ENCODE measurements at regions not wholly inside any gene's neighbourhood (a gene's known extent, or its start where the extent isn't known, plus 50 kb on each side); places are given as distances from the start of the nearest gene placed in this dataset.

GRCh38 chr5:97991236-97991635, 782.2 kb upstream of the RGMB start:
- Histone ChIP-seq H2BK15ac (ENCODE audit: low read length) (no peak overlapping the region), H3K9me3 (ENCODE audit: insufficient read depth in 2 of 2, low read depth in 1 of 2, low read length in 1 of 2) (no peaks in the 10 kb centered on the region; a peak in 1 of 4 replicates), H3K23me2 (ENCODE audit: low read depth, low read length) (no peaks in the 10 kb centered on the region), H2BK20ac (ENCODE audit: low read length) (no peak overlapping the region), H2AK5ac (ENCODE audit: low read depth, low read length) (no peak overlapping the region), H3K27me3 (replicated peaks in 1 of 4; ENCODE audit: control insufficient read depth in 3 of 4, extremely low read depth in 1 of 4, insufficient read depth in 3 of 4, low read length in 3 of 4) (no peaks in the 10 kb centered on the region), H4K8ac (ENCODE audit: extremely low read depth, insufficient read depth, low read length) (no peak overlapping the region), H3K79me1 (ENCODE audit: low read depth, low read length) (no peaks in the 10 kb centered on the region), H2AFZ (ENCODE audit: low read length) (no peak overlapping the region), H4K20me1 (replicated peaks in 1 of 2; ENCODE audit: control insufficient read depth in 1 of 2, insufficient read depth in 2 of 2, low read length in 2 of 2) (no peaks in the 10 kb centered on the region), H3K27ac (ENCODE audit: low read depth, low read length) (no peak overlapping the region), H3K9ac (replicated peaks in 1 of 4; ENCODE audit: extremely low read depth in 1 of 4, low read depth in 3 of 4, low read length in 3 of 4) (no peak overlapping the region), H3K4me2 (ENCODE audit: insufficient read depth in 1 of 2, low read depth in 2 of 2, low read length in 2 of 2) (no peak overlapping the region), H4K91ac (replicated peaks; ENCODE audit: insufficient read length, low read length) (no peak overlapping the region), H3K4ac (replicated peaks; ENCODE audit: insufficient read length, low read depth, low read length) (no peak overlapping the region), H3K4me3 (ENCODE audit: extremely low read depth in 1 of 4, insufficient read depth in 2 of 4, low read depth in 3 of 4, low read length in 4 of 4) (no peak overlapping the region), H3K4me1 (replicated peaks in 1 of 4; ENCODE audit: control insufficient read depth in 3 of 4, insufficient read depth in 4 of 4, low read length in 3 of 4) (no peaks in the 10 kb centered on the region), H2BK5ac (ENCODE audit: low read depth, low read length) (no peak overlapping the region), H3K23ac (ENCODE audit: insufficient read length) (no peak overlapping the region), H2BK12ac (ENCODE audit: low read depth, low read length) (no peak overlapping the region), H3K79me2 (ENCODE audit: control insufficient read depth in 1 of 2, insufficient read depth in 2 of 2, low read length in 2 of 2) (no peaks in the 10 kb centered on the region), H2BK120ac (replicated peaks; ENCODE audit: low read depth, low read length) (no peak overlapping the region), H3K56ac (replicated peaks; ENCODE audit: insufficient read length, low read depth, low read length) (no peak overlapping the region), H4K5ac (ENCODE audit: insufficient read length, low read depth, low read length) (no peak overlapping the region), H3K14ac (ENCODE audit: insufficient read length) (no peak overlapping the region), H3K36me3 (ENCODE audit: control insufficient read depth in 2 of 4, insufficient read depth in 4 of 4, low read length in 3 of 4) (no peaks in the 10 kb centered on the region), H3K18ac (ENCODE audit: extremely low read depth, low read length) (no peak overlapping the region)
- TF ChIP-seq JUN (IDR thresholded peaks at IDR 0.05; ENCODE audit: low read depth, low read length) (no peak), CREB1 (IDR thresholded peaks at IDR 0.05) (no peak), CEBPB (IDR thresholded peaks at IDR 0.05; ENCODE audit: low read depth, low read length) (no peak), TAF1 (IDR thresholded peaks at IDR 0.05; ENCODE audit: low read depth, low read length) (no peak)
- 93% methylated on average over 7 of the region's 7 CpGs; no CpG with 5 or more reads in 1 of the 2 experiments for WGBS, 2 experiments (ENCODE audit: extremely low coverage in 1 of 2, insufficient coverage in 1 of 2, insufficient read length in 1 of 2, insufficient replicate concordance in 2 of 2, low coverage in 1 of 2, low lambda C conversion rate in 2 of 2, missing lambda C conversion rate in 1 of 2)
- ChIA-PET POLR2A (ENCODE audit: partially characterized antibody) (no interaction called here), CTCF (ENCODE audit: partially characterized antibody) (no interaction called here)
- DNase-seq (ENCODE audit: low read depth in 1 of 2, low spot score in 2 of 2) (no peak), FAIRE-seq (no peak)

All from H1 (cell line).